HCT116 (cell line): ENCODE measurements at regions not wholly inside any gene's neighbourhood (a gene's known extent, or its start where the extent isn't known, plus 50 kb on each side); places are given as distances from the start of the nearest gene placed in this dataset.

ENCODE experiments used
- ATAC-seq: fragments of 200-7000 bp; cut with Tn5 transposase; 2 replicates; pipeline ENCODE4 v1.9.1; 2020; ENCODE audit warnings: mild to moderate bottlenecking, moderate library complexity
- BruUV-seq: library from RNA; stranded (reverse); fragments of 400-500 nt; replicated peaks from 2 replicates; lab custom pipeline; 2021; lab: Mats Ljungman, UMichigan
- CTCF ChIA-PET: fragments of 300-600 bp; sonication (Branson Sonifier 250); formaldehyde crosslinking; loops from one replicate; lab custom pipeline; 2021; ENCODE audit warnings: antibody characterized with exemption; lab: Charles Lee
- POLR2A ChIA-PET: fragments of 300-600, 350-600 bp; sonication (Branson Sonifier 250); formaldehyde crosslinking; loops from one replicate; lab custom pipeline; 2021; ENCODE audit warnings: antibody characterized with exemption; lab: Charles Lee
- RAD21 ChIA-PET, 2 experiments: fragments of 300-600 bp; sonication (Branson Sonifier 250); formaldehyde crosslinking; loops; one replicate each; lab custom pipeline; 2023; ENCODE audit warnings: low total read pairs in 2 of 2; ENCODE audit not compliant: uncharacterized antibody in 2 of 2, unreplicated experiment in 2 of 2, low non-redundant PET in 1 of 2; lab: Charles Lee
- DNase-seq: peaks from one replicate; pipeline ENCODE4 v3.0.0-alpha.2; 2010; ENCODE audit warnings: low read depth, low spot score
- H2AFZ ChIP-seq: fragments of 200-600 bp; shearing (Covaris generic), sonication (generic); 2 replicates; pipeline ENCODE4 v1.6.1; 2017; ENCODE audit warnings: low read depth, mixed run types, mixed read lengths, antibody characterized with exemption, low read length; ENCODE audit not compliant: poor library complexity, severe bottlenecking
- H3K27ac ChIP-seq: 2 replicates; pipeline ENCODE4 v1.5.1; 2012; ENCODE audit warnings: low read depth, low read length
- H3K27me3 ChIP-seq: fragments of 200-600 bp; sonication (generic); 2 replicates; pipeline ENCODE4 v1.6.1; 2016; ENCODE audit warnings: mixed run types, low read length, mixed read lengths; ENCODE audit not compliant: insufficient read depth
- H3K36me3 ChIP-seq, 2 experiments: fragments of 200-500 bp in 1 of 2; fragments of 200-600 bp in 1 of 2; sonication (Bioruptor generic) in 1 of 2; sonication (generic) in 1 of 2; 2 replicates each; pipeline versions ENCODE4 v1.5.1 to v1.6.1; 2014 to 2016; ENCODE audit warnings: low read length in 2 of 2, inconsistent platforms in 1 of 2, mixed read lengths in 1 of 2, mixed run types in 1 of 2; ENCODE audit not compliant: insufficient read depth in 2 of 2, control insufficient read depth in 1 of 2
- H3K4me1 ChIP-seq, 2 experiments: fragments of 200-600 bp in 1 of 2; sonication (generic) in 1 of 2; 2 replicates each; pipeline versions ENCODE4 v1.5.1 to v1.6.1; 2012 to 2017; ENCODE audit warnings: low read length in 2 of 2, inconsistent platforms in 1 of 2, mild to moderate bottlenecking in 1 of 2, mixed read lengths in 1 of 2, mixed run types in 1 of 2, moderate library complexity in 1 of 2; ENCODE audit not compliant: insufficient read depth in 2 of 2, control insufficient read depth in 1 of 2
- H3K4me2 ChIP-seq: fragments of 200-600 bp; sonication (generic); 2 replicates; pipeline ENCODE4 v1.6.1; 2017; ENCODE audit warnings: mixed run types, low read length, mixed read lengths
- H3K4me3 ChIP-seq, 2 experiments: fragments of 200-600 bp in 1 of 2; sonication (generic) in 1 of 2; replicated peaks in 1 of 2; 2 replicates each; pipeline ENCODE4 v1.5.1; 2011 to 2016; ENCODE audit warnings: low read length in 2 of 2, control low read depth in 1 of 2, low read depth in 1 of 2, mild to moderate bottlenecking in 1 of 2, mixed read lengths in 1 of 2, mixed run types in 1 of 2
- H3K79me2 ChIP-seq: fragments of 200-600 bp; sonication (generic); 2 replicates; pipeline ENCODE4 v1.6.1; 2017; ENCODE audit warnings: mild to moderate bottlenecking, mixed run types, low read length, moderate library complexity, mixed read lengths; ENCODE audit not compliant: insufficient read depth
- H3K9ac ChIP-seq: fragments of 200-600 bp; sonication (generic); 2 replicates; pipeline ENCODE4 v1.6.1; 2016; ENCODE audit warnings: low read length, mixed read lengths
- H3K9me2 ChIP-seq: fragments of 200-600 bp; sonication (generic), shearing (Covaris generic); 2 replicates; pipeline ENCODE4 v1.6.1; 2017; ENCODE audit warnings: mixed run types, mild to moderate bottlenecking, moderate library complexity; ENCODE audit not compliant: insufficient read depth
- H3K9me3 ChIP-seq, 2 experiments: fragments of 200-500 bp in 1 of 2; fragments of 200-600 bp in 1 of 2; sonication (Bioruptor generic) in 1 of 2; sonication (generic) in 1 of 2; 2 replicates each; pipeline ENCODE4 v1.6.1; 2014 to 2017; ENCODE audit warnings: low read length in 2 of 2, mixed read lengths in 2 of 2, inconsistent platforms in 1 of 2, low read depth in 1 of 2, mild to moderate bottlenecking in 1 of 2, mixed run types in 1 of 2, moderate library complexity in 1 of 2; ENCODE audit not compliant: control insufficient read depth in 1 of 2, insufficient read depth in 1 of 2
- H4K20me1 ChIP-seq: fragments of 200-600 bp; sonication (generic), shearing (Covaris generic); 2 replicates; pipeline ENCODE4 v1.6.1; 2017; ENCODE audit warnings: mixed run types, mild to moderate bottlenecking, moderate library complexity; ENCODE audit not compliant: insufficient read depth
- ATF3 ChIP-seq: IDR thresholded peaks from 2 replicates; pipeline ENCODE4 v1.6.1; 2012
- CTCF ChIP-seq, 3 experiments: fragments of 200-600 bp in 1 of 3; sonication (generic) in 1 of 3; IDR thresholded peaks in 2 of 3; conservative IDR thresholded peaks in 1 of 3; 2 replicates each; pipeline ENCODE4 v1.5.1; 2012 to 2017; ENCODE audit warnings: low read depth in 2 of 3, low read length in 2 of 3, antibody characterized with exemption in 1 of 3, borderline replicate concordance in 1 of 3, control low read depth in 1 of 3, mild to moderate bottlenecking in 1 of 3, mixed read lengths in 1 of 3, mixed run types in 1 of 3, moderate library complexity in 1 of 3; ENCODE audit not compliant: insufficient read depth in 1 of 3
- FOSL1 ChIP-seq: IDR thresholded peaks from 2 replicates; pipeline ENCODE4 v1.6.1; 2012; ENCODE audit warnings: low read depth
- POLR2A ChIP-seq: IDR thresholded peaks from 2 replicates; pipeline ENCODE4 v1.7.0; 2011; ENCODE audit warnings: borderline replicate concordance; ENCODE audit not compliant: insufficient read depth, insufficient read length; ENCODE audit errors: extremely low read depth
- POLR2AphosphoS5 ChIP-seq: IDR thresholded peaks from 2 replicates; pipeline ENCODE4 v1.6.1; 2011; ENCODE audit warnings: mild to moderate bottlenecking, low read depth, low read length, moderate library complexity
- SRF ChIP-seq: IDR thresholded peaks from 2 replicates; pipeline ENCODE4 v1.6.1; 2012; ENCODE audit warnings: low read depth
- ZBTB33 ChIP-seq: IDR thresholded peaks from 2 replicates; pipeline ENCODE4 v1.6.1; 2011; ENCODE audit warnings: mild to moderate bottlenecking, low read length, moderate library complexity; ENCODE audit not compliant: insufficient replicate concordance; ENCODE audit errors: extremely low read depth
- ZFX ChIP-seq: fragments of 450-650 bp; IDR thresholded peaks from 2 replicates; pipeline ENCODE4 v1.6.1; 2017
- ZNF274 ChIP-seq: fragments of 200-500 bp; sonication (Bioruptor generic); IDR thresholded peaks from 2 replicates; pipeline ENCODE4 v1.6.1; 2014; ENCODE audit warnings: mild to moderate bottlenecking, low read depth, low read length, inconsistent platforms
- intact Hi-C: fragments of 100-400 bp; cut with micrococcal nuclease; formaldehyde crosslinking; loops from 2 replicates; pipeline ENCODE4 v1.10.0; 2022

GRCh38 chr2:155393406-155393805 is 694.9 kb downstream of the KCNJ3 start:
- Histone ChIP-seq H3K4me3 (no peak overlapping the region), H3K9ac (no peak overlapping the region), H3K79me2 (no peaks in the 10 kb centered on the region), H3K9me3 (no peaks in the 10 kb centered on the region), H3K4me1 (no peaks in the 10 kb centered on the region), H3K36me3 (no peaks in the 10 kb centered on the region), H3K4me2 (no peak overlapping the region), H3K9me2 (peaks cover 5% of the 10 kb centered on the region; the same call in 1 of the 2 replicates)
- no TSS peak for BruUV-seq
- ATAC-seq (no peak), DNase-seq (no peak)
- TF ChIP-seq POLR2A (no peak), POLR2AphosphoS5 (no peak), ZFX (no peak), ZBTB33 (no peak), ATF3 (no peak), CTCF (IDR thresholded peaks at IDR 0.05 in 2 of 3, conservative IDR thresholded peaks at IDR 0.05 in 1 of 3; ENCODE audit: borderline replicate concordance in 1 of 3, insufficient read depth in 1 of 3, low read depth in 2 of 3, low read length in 2 of 3) (no peak), FOSL1 (no peak), SRF (no peak), ZNF274 (no peak)
- TF ChIP-seq, all 23 proteins: peak for 0
- intact Hi-C loops, result no loop called here
- Histone ChIP-seq H2AFZ (no peak overlapping the region), H4K20me1 (no peaks in the 10 kb centered on the region), H3K27me3 (no peaks in the 10 kb centered on the region), H3K27ac (no peak overlapping the region)
- CTCF ChIA-PET, result no interaction called here
- RAD21 ChIA-PET, result no interaction called here
- POLR2A ChIA-PET, result no interaction called here
